ENCODE measurements at regions not wholly inside any gene's neighbourhood (a gene's known extent, or its start where the extent isn't known, plus 50 kb on each side); places are given as distances from the start of the nearest gene placed in this dataset.

DNA sequence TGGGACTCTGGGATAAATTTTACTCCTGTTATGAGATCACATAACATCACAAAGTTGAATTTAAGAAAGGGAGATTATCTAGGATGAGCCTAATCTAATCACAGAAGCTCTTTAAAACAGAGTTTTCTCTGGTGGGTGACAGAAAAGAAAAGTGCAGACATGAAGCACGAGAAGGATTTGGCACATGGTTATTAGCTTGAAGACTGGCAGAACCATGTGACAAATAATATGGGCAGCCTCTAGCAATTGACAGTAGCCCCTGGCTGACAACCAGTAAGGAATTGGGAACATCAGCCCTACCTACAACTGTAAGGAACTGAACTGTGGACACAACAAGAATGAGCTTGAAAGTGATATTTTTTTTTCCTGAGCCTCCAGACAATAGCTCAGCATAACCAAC is 243.1 kb downstream of the HTR1A start:
- H3K4me1 ChIP-seq (ENCODE audit: control insufficient read depth, insufficient read depth, low read length), result no peaks in the 10 kb centered on the region
- WGBS (ENCODE audit: insufficient coverage, insufficient replicate concordance, low lambda C conversion rate, missing lambda C conversion rate), result 35% methylated on average over 1 of the region's 1 CpG
- no peak for ATAC-seq
- H2AFZ ChIP-seq (ENCODE audit: control insufficient read depth, low read depth, low read length), result no peak overlapping the region
- no peak overlapping the region for H3K4me3 ChIP-seq
- FAIRE-seq, result no peak
- in situ Hi-C loops (cut with MboI) (no loop called here), intact Hi-C loops (cut with micrococcal nuclease; ENCODE audit: unreplicated experiment) (no loop called here)
- ChIA-PET SMC1A (ENCODE audit: uncharacterized antibody, unreplicated experiment) (interaction anchor here (1.5 kb wide), 1 partner anchor 13 kb away, joined by 3 read pairs; no protein-coding TSS in a partner anchor), POLR2A (no interaction called here), CTCF (interaction anchor here (0.7 kb wide), 1 partner anchor 11 kb away, joined by 3 read pairs; no protein-coding TSS in a partner anchor), RAD21 (ENCODE audit: unreplicated experiment) (no interaction called here)
- no peaks in the 10 kb centered on the region for H3K27me3 ChIP-seq (replicated peaks in 1 of 2; ENCODE audit: control insufficient read depth in 2 of 2, insufficient read depth in 2 of 2, low read length in 1 of 2)
- no peaks in the 10 kb centered on the region for H3K9me3 ChIP-seq (replicated peaks; ENCODE audit: control insufficient read depth, insufficient read depth, low read length)
- TF ChIP-seq GABPA (IDR thresholded peaks at IDR 0.05; ENCODE audit: low read depth), result no peak
- TF ChIP-seq HCFC1 (IDR thresholded peaks at IDR 0.05; ENCODE audit: low read length), result no peak
- no peak for TF ChIP-seq EGR1 (IDR thresholded peaks at IDR 0.05; ENCODE audit: borderline replicate concordance in 1 of 2, low read depth in 2 of 2, low read length in 2 of 2)
- no peak for TF ChIP-seq LARP7 (IDR thresholded peaks at IDR 0.05)
- TF ChIP-seq, protein P1, sequence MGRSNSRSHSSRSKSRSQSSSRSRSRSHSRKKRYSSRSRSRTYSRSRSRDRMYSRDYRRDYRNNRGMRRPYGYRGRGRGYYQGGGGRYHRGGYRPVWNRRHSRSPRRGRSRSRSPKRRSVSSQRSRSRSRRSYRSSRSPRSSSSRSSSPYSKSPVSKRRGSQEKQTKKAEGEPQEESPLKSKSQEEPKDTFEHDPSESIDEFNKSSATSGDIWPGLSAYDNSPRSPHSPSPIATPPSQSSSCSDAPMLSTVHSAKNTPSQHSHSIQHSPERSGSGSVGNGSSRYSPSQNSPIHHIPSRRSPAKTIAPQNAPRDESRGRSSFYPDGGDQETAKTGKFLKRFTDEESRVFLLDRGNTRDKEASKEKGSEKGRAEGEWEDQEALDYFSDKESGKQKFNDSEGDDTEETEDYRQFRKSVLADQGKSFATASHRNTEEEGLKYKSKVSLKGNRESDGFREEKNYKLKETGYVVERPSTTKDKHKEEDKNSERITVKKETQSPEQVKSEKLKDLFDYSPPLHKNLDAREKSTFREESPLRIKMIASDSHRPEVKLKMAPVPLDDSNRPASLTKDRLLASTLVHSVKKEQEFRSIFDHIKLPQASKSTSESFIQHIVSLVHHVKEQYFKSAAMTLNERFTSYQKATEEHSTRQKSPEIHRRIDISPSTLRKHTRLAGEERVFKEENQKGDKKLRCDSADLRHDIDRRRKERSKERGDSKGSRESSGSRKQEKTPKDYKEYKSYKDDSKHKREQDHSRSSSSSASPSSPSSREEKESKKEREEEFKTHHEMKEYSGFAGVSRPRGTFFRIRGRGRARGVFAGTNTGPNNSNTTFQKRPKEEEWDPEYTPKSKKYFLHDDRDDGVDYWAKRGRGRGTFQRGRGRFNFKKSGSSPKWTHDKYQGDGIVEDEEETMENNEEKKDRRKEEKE (IDR thresholded peaks at IDR 0.05), result no peak
- TF ChIP-seq ZSCAN29 (IDR thresholded peaks at IDR 0.05), result no peak
- TF ChIP-seq POLR2AphosphoS5 (IDR thresholded peaks at IDR 0.05; ENCODE audit: low read length), result no peak
- no peak for DNase-seq (ENCODE audit: low read depth, low spot score)
- H4K20me1 ChIP-seq (ENCODE audit: control insufficient read depth, insufficient read depth), result no peaks in the 10 kb centered on the region
- H3K36me3 ChIP-seq (ENCODE audit: control insufficient read depth in 2 of 2, insufficient read depth in 2 of 2, low read length in 1 of 2), result no peaks in the 10 kb centered on the region
- no peaks in the 10 kb centered on the region for H3K79me2 ChIP-seq (ENCODE audit: control insufficient read depth, insufficient read depth, low read length)
- no peak overlapping the region for H3K27ac ChIP-seq (ENCODE audit: control insufficient read depth, insufficient read depth)
- H3K9ac ChIP-seq (ENCODE audit: control insufficient read depth, insufficient read depth, low read length), result no peak overlapping the region
- no peak overlapping the region for H3K4me2 ChIP-seq (ENCODE audit: control insufficient read depth, insufficient read depth)
- no TSS peak for BruUV-seq (replicated peaks)

Data from GM12878 (cell line).